K562 (cell line): ENCODE measurements at regions not wholly inside any gene's neighbourhood (a gene's known extent, or its start where the extent isn't known, plus 50 kb on each side); places are given as distances from the start of the nearest gene placed in this dataset.

Experiments
- ATAC-seq: fragments of 200-7000 bp; cut with Tn5 transposase; 3 replicates; pipeline ENCODE4 v1.9.1; 2020; ENCODE audit warnings: moderate library complexity
- BruUV-seq: library from RNA; stranded (reverse); fragments of 400-500 nt; replicated peaks from 2 replicates; lab custom pipeline; 2021; lab: Mats Ljungman, UMichigan
- CTCF ChIA-PET: fragments of 300-600 bp; formaldehyde crosslinking; extraction: SDS; loops from one replicate; lab custom pipeline; 2021; ENCODE audit warnings: low intra/inter-chr PET ratio; lab: Yijun Ruan, JAX
- POLR2A ChIA-PET: fragments of 300-600, 350-650 bp; sonication (Branson Sonifier 250); formaldehyde crosslinking; extraction: SDS; loops from one replicate; lab custom pipeline; 2021; ENCODE audit warnings: antibody characterized with exemption, inconsistent platforms; lab: Yijun Ruan, JAX
- DNase-seq, 4 experiments: peaks; one replicate each; pipeline versions ENCODE4 v3.0.0 to v3.0.0-alpha.2; 2011 to 2018; ENCODE audit warnings: low spot score in 3 of 4, mixed read lengths in 3 of 4; ENCODE audit errors: extremely low read depth in 1 of 4
- FAIRE-seq: peaks from 2 replicates; lab custom pipeline; 2011; peaks lifted over from hg19 to GRCh38; lab: Jason Lieb, UNC
- H2AFZ ChIP-seq: 2 replicates; pipeline ENCODE4 v1.6.0; 2011; ENCODE audit warnings: low read depth, low read length, control low read depth, inconsistent platforms
- H3K27ac ChIP-seq: fragments of 200-600 bp; 3 replicates; pipeline ENCODE4 v1.8.0; 2011; ENCODE audit warnings: low read depth, mild to moderate bottlenecking, control low read depth, inconsistent platforms, low read length, moderate library complexity, mixed read lengths; ENCODE audit errors: extremely low read depth
- H3K27me3 ChIP-seq, 2 experiments: fragments of 300-600 bp in 1 of 2; 2 replicates in 1 of 2; 3 replicates in 1 of 2; pipeline versions ENCODE4 v1.6.0 to v1.8.0; 2011; ENCODE audit warnings: inconsistent platforms in 2 of 2, low read length in 2 of 2, mild to moderate bottlenecking in 1 of 2, mixed read lengths in 1 of 2, moderate library complexity in 1 of 2; ENCODE audit not compliant: control insufficient read depth in 2 of 2, insufficient read depth in 2 of 2
- H3K36me3 ChIP-seq: fragments of 300-600 bp; 3 replicates; pipeline ENCODE4 v1.8.0; 2011; ENCODE audit warnings: mild to moderate bottlenecking, low read length, inconsistent platforms; ENCODE audit not compliant: control insufficient read depth, insufficient read depth
- H3K4me1 ChIP-seq, 2 experiments: fragments of 200-600 bp in 1 of 2; replicated peaks in 1 of 2; 2 replicates in 1 of 2; 3 replicates in 1 of 2; pipeline versions ENCODE4 v1.5.1 to v1.8.0; 2011; ENCODE audit warnings: inconsistent platforms in 2 of 2, low read length in 2 of 2, mild to moderate bottlenecking in 1 of 2, mixed read lengths in 1 of 2, moderate library complexity in 1 of 2; ENCODE audit not compliant: control insufficient read depth in 2 of 2, insufficient read depth in 2 of 2
- H3K4me2 ChIP-seq: 2 replicates; pipeline ENCODE4 v1.6.1; 2011; ENCODE audit warnings: low read length, control low read depth, inconsistent platforms, mixed read lengths; ENCODE audit not compliant: insufficient read depth
- H3K4me3 ChIP-seq: fragments of 200-600 bp; sonication (generic), shearing (Covaris generic); 2 replicates; pipeline ENCODE4 v1.5.1; 2016; ENCODE audit warnings: control low read depth, inconsistent platforms
- H3K79me2 ChIP-seq: fragments of 200-600 bp; 3 replicates; pipeline ENCODE4 v1.8.0; 2011; ENCODE audit warnings: low read length, inconsistent platforms; ENCODE audit not compliant: control insufficient read depth, insufficient read depth
- H3K9ac ChIP-seq, 2 experiments: 2 replicates each; pipeline versions ENCODE4 v1.6.0 to v1.6.1; 2011; ENCODE audit warnings: low read depth in 2 of 2, low read length in 2 of 2, control low read depth in 1 of 2, inconsistent platforms in 1 of 2, mild to moderate bottlenecking in 1 of 2, mixed read lengths in 1 of 2; ENCODE audit not compliant: insufficient read depth in 1 of 2
- H3K9me1 ChIP-seq: one replicate; pipeline ENCODE4 v1.6.0; 2011; ENCODE audit warnings: inconsistent platforms, mild to moderate bottlenecking, low read length, moderate library complexity; ENCODE audit not compliant: control insufficient read depth, insufficient read depth
- H3K9me3 ChIP-seq: replicated peaks from 2 replicates; pipeline ENCODE4 v1.5.1; 2011; ENCODE audit warnings: low read depth, low read length, inconsistent platforms; ENCODE audit not compliant: control insufficient read depth, insufficient read depth
- H4K20me1 ChIP-seq: replicated peaks from 2 replicates; pipeline ENCODE4 v1.6.1; 2011; ENCODE audit warnings: low read length, inconsistent platforms, mixed read lengths; ENCODE audit not compliant: control insufficient read depth, insufficient read depth
- CTBP1 ChIP-seq: fragments of 450-650 bp; IDR thresholded peaks from 2 replicates; pipeline ENCODE4 v1.6.1; 2016; ENCODE audit warnings: borderline replicate concordance
- RHOXF2B ChIP-seq: fragments of 250-450 bp; sonication (Bioruptor Pico); conservative IDR thresholded peaks from 2 replicates; pipeline ENCODE4 v1.5.1; 2021
- USF1 ChIP-seq: sonication (generic); formaldehyde crosslinking; IDR thresholded peaks from 2 replicates; pipeline ENCODE4 v1.9.0; 2022; ENCODE audit warnings: mild to moderate bottlenecking, missing genetic modification reagents
- ZNF316 ChIP-seq: fragments of 450-650 bp; IDR thresholded peaks from 2 replicates; pipeline ENCODE4 v1.6.1; 2016
- WGBS: fragments of 100-300 bp; shearing (Covaris generic); methylation state at CpG from one replicate; pipeline ENCODE4 v1.1.6; 2016; ENCODE audit warnings: low coverage, mixed read lengths; ENCODE audit not compliant: insufficient coverage; ENCODE audit errors: missing lambda C conversion rate; 5-methylcytosine and 5-hydroxymethylcytosine counted together
- in situ Hi-C: fragments of 300-500 bp; cut with MboI; formaldehyde crosslinking; loops from 4 replicates; pipeline ENCODE4 v1.15.0; 2018; ENCODE audit warnings: inconsistent platforms, mixed read lengths
- intact Hi-C: fragments of 100-400 bp; cut with micrococcal nuclease; formaldehyde crosslinking; loops from 2 replicates; pipeline ENCODE4 v1.14.2; 2022

DNA sequence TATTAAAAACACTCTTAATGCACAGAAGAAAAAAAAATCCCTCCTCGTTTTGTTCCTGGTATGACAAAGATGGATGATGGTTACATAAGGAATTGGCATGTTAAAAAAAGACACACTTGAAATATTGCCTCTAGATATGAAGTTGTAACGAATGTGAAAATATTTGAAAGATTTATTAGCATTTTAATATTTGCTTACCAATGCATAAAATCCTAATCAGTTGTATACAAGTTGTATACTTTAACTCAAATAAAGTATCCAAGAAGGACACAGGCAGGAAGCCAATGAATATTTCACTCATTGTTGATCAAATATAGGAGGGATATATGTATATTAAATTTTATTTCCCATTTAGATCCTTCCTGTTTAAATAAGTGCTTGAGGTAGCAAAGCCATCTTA, 850.8 kb upstream of the RBFOX1 start:
- CTCF ChIA-PET: no interaction called here
- Histone ChIP-seq H4K20me1 (0 out of 2 replicates have a peak, but pooled peaks cover 3% of the 10 kb centered on the region), H3K27me3 (peaks cover 2 to 10% of the 10 kb centered on the region in 2 experiments; a peak in 3 of 5 replicates), H3K79me2 (no peaks in the 10 kb centered on the region), H3K9me1 (no peaks in the 10 kb centered on the region), H3K4me1 (peaks cover 0 to 5% of the 10 kb centered on the region in 2 experiments; a peak in 2 of 5 replicates), H3K4me3 (no peak overlapping the region), H2AFZ (no peak overlapping the region), H3K4me2 (no peak overlapping the region), H3K27ac (no peak overlapping the region), H3K9ac (no peak overlapping the region), H3K36me3 (no peaks in the 10 kb centered on the region), H3K9me3 (no peaks in the 10 kb centered on the region)
- in situ Hi-C loops: no loop called here
- WGBS: 0% methylated on average over 2 of the region's 2 CpGs
- DNase-seq (no peak), ATAC-seq (no peak), FAIRE-seq (no peak)
- POLR2A ChIA-PET: no interaction called here
- intact Hi-C loops: no loop called here
- TF ChIP-seq ZNF316 (peak; percentile 48), USF1 (CRISPR knock-in tag) (no peak)
- BruUV-seq: no TSS peak

GRCh38 chr16:6453742-6454141, 878.9 kb upstream of the RBFOX1 start:
- ChIA-PET CTCF (no interaction called here), POLR2A (interaction anchor here (0.6 to 0.8 kb wide), 2 partner anchors 214 to 633 kb away, joined by 3 to 6 read pairs; no protein-coding TSS in a partner anchor)
- Histone ChIP-seq H2AFZ (no peak overlapping the region), H3K36me3 (no peaks in the 10 kb centered on the region), H3K79me2 (no peaks in the 10 kb centered on the region), H3K27ac (no peak overlapping the region), H3K9ac (no peak overlapping the region), H3K4me1 (no peaks in the 10 kb centered on the region), H4K20me1 (no peaks in the 10 kb centered on the region), H3K4me3 (no peak overlapping the region), H3K9me3 (no peaks in the 10 kb centered on the region), H3K9me1 (no peaks in the 10 kb centered on the region), H3K4me2 (no peak overlapping the region), H3K27me3 (no peaks in the 10 kb centered on the region)
- in situ Hi-C loops (no loop called here), intact Hi-C loops (no loop called here)
- no peak for ATAC-seq
- no peak for DNase-seq
- TF ChIP-seq CTBP1: no peak
- no peak for TF ChIP-seq RHOXF2B (CRISPR knock-in tag)
- BruUV-seq: no TSS peak
- FAIRE-seq: no peak
- 3% methylated on average over 5 of the region's 5 CpGs for WGBS
